IMR-90 (cell line): ENCODE measurements at regions not wholly inside any gene's neighbourhood (a gene's known extent, or its start where the extent isn't known, plus 50 kb on each side); places are given as distances from the start of the nearest gene placed in this dataset.

Experiments
- ATAC-seq: fragments of 200-7000 bp; cut with Tn5 transposase; 2 replicates; pipeline ENCODE4 v1.9.1; 2020; ENCODE audit warnings: low read depth, mild to moderate bottlenecking, moderate library complexity
- BruUV-seq: library from RNA; stranded (reverse); fragments of 400-500 nt; replicated peaks from 2 replicates; lab custom pipeline; 2021; lab: Mats Ljungman, UMichigan
- CTCF ChIA-PET: fragments of 300-600 bp; formaldehyde crosslinking; extraction: SDS; loops from one replicate; lab custom pipeline; 2021; ENCODE audit warnings: antibody characterized with exemption; lab: Yijun Ruan, JAX
- POLR2A ChIA-PET: fragments of 300-600 bp; sonication (Branson Sonifier 250); formaldehyde crosslinking; loops from one replicate; lab custom pipeline; 2022; ENCODE audit warnings: antibody characterized with exemption; ENCODE audit not compliant: unreplicated experiment; lab: Charles Lee
- DNase-seq: peaks from one replicate; pipeline ENCODE4 v3.0.0; 2013
- H2AFZ ChIP-seq: replicated peaks from 2 replicates; pipeline ENCODE3; 2013; ENCODE audit warnings: low read length, mild to moderate bottlenecking; ENCODE audit not compliant: poor library complexity
- H2AK5ac ChIP-seq: 2 replicates; pipeline ENCODE4 v1.6.1; 2013; ENCODE audit warnings: low read depth, low read length, inconsistent platforms
- H2AK9ac ChIP-seq: replicated peaks from 2 replicates; pipeline ENCODE3; 2013; ENCODE audit warnings: mild to moderate bottlenecking, low read depth, low read length, moderate library complexity; ENCODE audit not compliant: poor library complexity
- H2BK120ac ChIP-seq: 2 replicates; pipeline ENCODE4 v1.6.1; 2013; ENCODE audit warnings: low read depth, low read length, inconsistent platforms
- H2BK15ac ChIP-seq: 3 replicates; pipeline ENCODE4 v1.6.1; 2013; ENCODE audit warnings: low read depth, low read length, inconsistent platforms
- H2BK20ac ChIP-seq: 2 replicates; pipeline ENCODE4 v1.6.1; 2013; ENCODE audit warnings: low read depth, mild to moderate bottlenecking, inconsistent platforms, low read length, moderate library complexity
- H2BK5ac ChIP-seq: 2 replicates; pipeline ENCODE4 v1.6.1; 2013; ENCODE audit warnings: mild to moderate bottlenecking, low read depth, low read length, inconsistent platforms; ENCODE audit not compliant: poor library complexity, severe bottlenecking
- H3K14ac ChIP-seq: replicated peaks from 2 replicates; pipeline ENCODE4 v1.6.1; 2013; ENCODE audit warnings: low read depth, low read length, inconsistent platforms
- H3K18ac ChIP-seq: 2 replicates; pipeline ENCODE4 v1.6.1; 2013; ENCODE audit warnings: low read depth, low read length, control low read depth
- H3K23ac ChIP-seq: 2 replicates; pipeline ENCODE4 v1.6.1; 2013; ENCODE audit warnings: low read depth, low read length, inconsistent platforms
- H3K27ac ChIP-seq: 2 replicates; pipeline ENCODE4 v1.5.1; 2013; ENCODE audit warnings: mild to moderate bottlenecking, control low read depth, low read length; ENCODE audit not compliant: insufficient read depth
- H3K27me3 ChIP-seq: 2 replicates; pipeline ENCODE4 v1.6.1; 2013; ENCODE audit warnings: low read length; ENCODE audit not compliant: control insufficient read depth, insufficient read depth
- H3K36me3 ChIP-seq: 2 replicates; pipeline ENCODE4 v1.6.1; 2013; ENCODE audit warnings: low read length, mixed read lengths; ENCODE audit not compliant: control insufficient read depth, insufficient read depth
- H3K4ac ChIP-seq: 2 replicates; pipeline ENCODE4 v1.6.1; 2013; ENCODE audit warnings: low read depth, low read length, inconsistent platforms
- H3K4me1 ChIP-seq: 2 replicates; pipeline ENCODE4 v1.6.1; 2013; ENCODE audit warnings: low read length, mixed read lengths; ENCODE audit not compliant: control insufficient read depth, insufficient read depth
- H3K4me2 ChIP-seq: 2 replicates; pipeline ENCODE4 v1.6.1; 2013; ENCODE audit warnings: low read depth, mild to moderate bottlenecking, control low read depth, low read length, moderate library complexity
- H3K4me3 ChIP-seq: 2 replicates; pipeline ENCODE4 v1.5.1; 2013; ENCODE audit warnings: low read depth, mild to moderate bottlenecking, control low read depth, low read length, moderate library complexity; ENCODE audit not compliant: insufficient read depth
- H3K56ac ChIP-seq: 2 replicates; pipeline ENCODE4 v1.6.1; 2013; ENCODE audit warnings: low read length, inconsistent platforms; ENCODE audit not compliant: insufficient read depth; ENCODE audit errors: extremely low read depth
- H3K79me1 ChIP-seq, 2 experiments: 2 replicates each; pipeline ENCODE4 v1.6.1; 2013; ENCODE audit warnings: low read length in 2 of 2, inconsistent platforms in 1 of 2, low read depth in 1 of 2
- H3K9ac ChIP-seq: 2 replicates; pipeline ENCODE4 v1.6.1; 2013; ENCODE audit warnings: low read depth, low read length, control low read depth
- H3K9me1 ChIP-seq: 2 replicates; pipeline ENCODE4 v1.6.1; 2013; ENCODE audit warnings: low read length, inconsistent platforms; ENCODE audit not compliant: insufficient read depth
- H3K9me3 ChIP-seq: 2 replicates; pipeline ENCODE4 v1.6.1; 2013; ENCODE audit warnings: low read length; ENCODE audit not compliant: control insufficient read depth, insufficient read depth
- H4K20me1 ChIP-seq: 2 replicates; pipeline ENCODE4 v1.6.1; 2013; ENCODE audit warnings: low read length, inconsistent platforms; ENCODE audit not compliant: insufficient read depth
- H4K5ac ChIP-seq: 2 replicates; pipeline ENCODE4 v1.6.1; 2013; ENCODE audit warnings: mild to moderate bottlenecking, low read depth, low read length, control low read depth
- H4K8ac ChIP-seq, 2 experiments: 2 replicates each; pipeline ENCODE4 v1.6.1; 2013; ENCODE audit warnings: low read depth in 2 of 2, low read length in 2 of 2, control low read depth in 1 of 2, inconsistent platforms in 1 of 2
- H4K91ac ChIP-seq: 2 replicates; pipeline ENCODE4 v1.6.1; 2013; ENCODE audit warnings: low read depth, low read length, inconsistent platforms; ENCODE audit not compliant: insufficient read depth
- BHLHE40 ChIP-seq: fragments of 150-350 bp; IDR thresholded peaks from 2 replicates; pipeline ENCODE4 v1.6.1; 2016; ENCODE audit warnings: mild to moderate bottlenecking, low read depth, low read length
- CEBPB ChIP-seq: IDR thresholded peaks from 2 replicates; pipeline ENCODE4 v1.6.1; 2012; ENCODE audit warnings: low read depth, low read length, improper control_type of control experiment
- CHD1 ChIP-seq: IDR thresholded peaks from 2 replicates; pipeline ENCODE4 v1.6.1; 2012; ENCODE audit warnings: low read depth, low read length, improper control_type of control experiment
- FOS ChIP-seq: fragments of 150-350 bp; IDR thresholded peaks from 2 replicates; pipeline ENCODE4 v1.6.1; 2016; ENCODE audit warnings: low read depth, low read length
- MAFK ChIP-seq: IDR thresholded peaks from 2 replicates; pipeline ENCODE4 v1.6.1; 2012; ENCODE audit warnings: low read depth, low read length, improper control_type of control experiment
- MAZ ChIP-seq: IDR thresholded peaks from 2 replicates; pipeline ENCODE4 v1.6.1; 2012; ENCODE audit warnings: low read depth, mild to moderate bottlenecking, low read length, improper control_type of control experiment, moderate library complexity, borderline replicate concordance
- MXI1 ChIP-seq: IDR thresholded peaks from 2 replicates; pipeline ENCODE4 v1.6.1; 2012; ENCODE audit warnings: low read depth, mild to moderate bottlenecking, low read length, moderate library complexity, borderline replicate concordance
- NFE2L2 ChIP-seq: fragments of 150-350 bp; IDR thresholded peaks from 2 replicates; pipeline ENCODE4 v1.6.1; 2016; ENCODE audit warnings: low read depth, mild to moderate bottlenecking, low read length
- POLR2A ChIP-seq: IDR thresholded peaks from 2 replicates; pipeline ENCODE4 v1.6.1; 2012; ENCODE audit warnings: mild to moderate bottlenecking, low read depth, low read length
- RAD21 ChIP-seq: IDR thresholded peaks from 2 replicates; pipeline ENCODE4 v1.6.1; 2012; ENCODE audit warnings: low read length, improper control_type of control experiment
- RCOR1 ChIP-seq: IDR thresholded peaks from 2 replicates; pipeline ENCODE4 v1.6.1; 2012; ENCODE audit warnings: mild to moderate bottlenecking, low read length, improper control_type of control experiment; ENCODE audit not compliant: insufficient replicate concordance
- RFX5 ChIP-seq: IDR thresholded peaks from 2 replicates; pipeline ENCODE4 v1.8.0; 2012; ENCODE audit warnings: low read depth, mild to moderate bottlenecking, low read length, moderate library complexity
- SMC3 ChIP-seq: fragments of 150-350 bp; IDR thresholded peaks from 2 replicates; pipeline ENCODE4 v1.6.1; 2016; ENCODE audit warnings: low read depth, mild to moderate bottlenecking, antibody characterized with exemption, low read length, moderate library complexity
- WGBS, 2 experiments: methylation state at CpG; one replicate each; pipeline versions ENCODE4 v1.1.5 to v1.1.7; 2013; ENCODE audit warnings: missing lambda C conversion rate in 2 of 2; ENCODE audit not compliant: insufficient read length in 1 of 2; ENCODE audit errors: extremely low coverage in 2 of 2; 5-methylcytosine and 5-hydroxymethylcytosine counted together
- dilution Hi-C: fragments of 300-500 bp; cut with HindIII; formaldehyde crosslinking; loops from one replicate; pipeline ENCODE4 v1.14.3; 2018; ENCODE audit warnings: low sequenced_read_pairs; ENCODE audit not compliant: unreplicated experiment
- in situ Hi-C: fragments of 300-500 bp; cut with MboI; formaldehyde crosslinking; loops from 3 replicates; pipeline ENCODE4 v1.14.3; 2019; ENCODE audit warnings: low sequenced_read_pairs, inconsistent platforms, mixed read lengths
- intact Hi-C: fragments of 100-400 bp; cut with micrococcal nuclease; formaldehyde crosslinking; loops from 2 replicates; pipeline ENCODE4 v1.10.0; 2022
- TF ChIP-seq, protein P1 (sequence below): fragments of 150-350 bp; IDR thresholded peaks from 2 replicates; pipeline ENCODE4 v1.6.1; 2017; ENCODE audit warnings: mild to moderate bottlenecking, antibody characterized with exemption, low read length, low read depth
- TF ChIP-seq, protein P2 (sequence below): fragments of 150-350 bp; IDR thresholded peaks from 2 replicates; pipeline ENCODE4 v1.6.1; 2016; ENCODE audit warnings: low read depth, mild to moderate bottlenecking, low read length, moderate library complexity, borderline replicate concordance
- TF ChIP-seq, protein P3 (sequence below): conservative IDR thresholded peaks from 2 replicates; pipeline ENCODE4 v1.5.1; 2012; ENCODE audit warnings: mild to moderate bottlenecking, low read depth, low read length, improper control_type of control experiment

DNA sequence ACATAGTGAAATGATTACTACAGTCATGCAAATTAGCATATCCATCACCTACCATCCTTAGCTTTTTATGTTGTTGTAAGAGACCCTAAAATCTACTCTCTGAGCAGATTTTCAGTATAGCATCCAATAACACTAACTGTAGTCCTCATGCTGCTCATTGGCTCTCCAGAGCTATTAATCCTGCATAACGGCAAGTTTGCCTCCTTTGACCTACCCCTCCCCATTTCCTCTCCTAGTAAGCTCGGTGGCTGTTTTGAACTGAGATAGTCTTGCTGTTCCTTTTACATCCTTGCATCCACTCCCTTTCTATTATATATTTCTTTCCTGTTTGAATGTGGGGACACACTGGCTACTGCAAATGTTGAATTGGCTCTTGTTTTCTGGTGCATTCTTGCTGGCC, 481.5 kb downstream of the TSN start:
- Histone ChIP-seq H3K9me3 (no peaks in the 10 kb centered on the region), H3K9me1 (no peaks in the 10 kb centered on the region), H3K18ac (no peak overlapping the region), H3K4me1 (no peaks in the 10 kb centered on the region), H4K5ac (no peak overlapping the region), H3K9ac (no peak overlapping the region), H3K56ac (no peak overlapping the region), H3K14ac (no peak overlapping the region), H3K23ac (no peak overlapping the region), H3K4ac (no peak overlapping the region), H2AK5ac (no peak overlapping the region), H3K79me1 (no peaks in the 10 kb centered on the region), H2AK9ac (no peak overlapping the region), H3K27me3 (no peaks in the 10 kb centered on the region), H4K20me1 (no peaks in the 10 kb centered on the region), H3K4me3 (no peak overlapping the region), H2BK5ac (no peak overlapping the region), H3K27ac (no peak overlapping the region), H3K4me2 (no peak overlapping the region), H4K91ac (no peak overlapping the region), H2AFZ (no peak overlapping the region), H2BK20ac (no peak overlapping the region), H2BK15ac (no peak overlapping the region), H2BK120ac (no peak overlapping the region), H3K36me3 (no peaks in the 10 kb centered on the region), H4K8ac (no peak overlapping the region)
- ATAC-seq (no peak), DNase-seq (no peak)
- intact Hi-C loops (no loop called here), in situ Hi-C loops (no loop called here), dilution Hi-C loops (no loop called here)
- ChIA-PET POLR2A (no interaction called here), CTCF (no interaction called here)
- WGBS, 2 experiments = no CpG with 5 or more reads among the region's 2 CpGs
- TF ChIP-seq POLR2A = no peak
- no peak for TF ChIP-seq RCOR1
- no peak for TF ChIP-seq MAZ
- TF ChIP-seq MAFK = no peak
- TF ChIP-seq, protein P1, sequence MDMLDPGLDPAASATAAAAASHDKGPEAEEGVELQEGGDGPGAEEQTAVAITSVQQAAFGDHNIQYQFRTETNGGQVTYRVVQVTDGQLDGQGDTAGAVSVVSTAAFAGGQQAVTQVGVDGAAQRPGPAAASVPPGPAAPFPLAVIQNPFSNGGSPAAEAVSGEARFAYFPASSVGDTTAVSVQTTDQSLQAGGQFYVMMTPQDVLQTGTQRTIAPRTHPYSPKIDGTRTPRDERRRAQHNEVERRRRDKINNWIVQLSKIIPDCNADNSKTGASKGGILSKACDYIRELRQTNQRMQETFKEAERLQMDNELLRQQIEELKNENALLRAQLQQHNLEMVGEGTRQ = no peak
- TF ChIP-seq, protein P2, sequence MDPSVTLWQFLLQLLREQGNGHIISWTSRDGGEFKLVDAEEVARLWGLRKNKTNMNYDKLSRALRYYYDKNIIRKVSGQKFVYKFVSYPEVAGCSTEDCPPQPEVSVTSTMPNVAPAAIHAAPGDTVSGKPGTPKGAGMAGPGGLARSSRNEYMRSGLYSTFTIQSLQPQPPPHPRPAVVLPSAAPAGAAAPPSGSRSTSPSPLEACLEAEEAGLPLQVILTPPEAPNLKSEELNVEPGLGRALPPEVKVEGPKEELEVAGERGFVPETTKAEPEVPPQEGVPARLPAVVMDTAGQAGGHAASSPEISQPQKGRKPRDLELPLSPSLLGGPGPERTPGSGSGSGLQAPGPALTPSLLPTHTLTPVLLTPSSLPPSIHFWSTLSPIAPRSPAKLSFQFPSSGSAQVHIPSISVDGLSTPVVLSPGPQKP = no peak
- TF ChIP-seq, protein P3, sequence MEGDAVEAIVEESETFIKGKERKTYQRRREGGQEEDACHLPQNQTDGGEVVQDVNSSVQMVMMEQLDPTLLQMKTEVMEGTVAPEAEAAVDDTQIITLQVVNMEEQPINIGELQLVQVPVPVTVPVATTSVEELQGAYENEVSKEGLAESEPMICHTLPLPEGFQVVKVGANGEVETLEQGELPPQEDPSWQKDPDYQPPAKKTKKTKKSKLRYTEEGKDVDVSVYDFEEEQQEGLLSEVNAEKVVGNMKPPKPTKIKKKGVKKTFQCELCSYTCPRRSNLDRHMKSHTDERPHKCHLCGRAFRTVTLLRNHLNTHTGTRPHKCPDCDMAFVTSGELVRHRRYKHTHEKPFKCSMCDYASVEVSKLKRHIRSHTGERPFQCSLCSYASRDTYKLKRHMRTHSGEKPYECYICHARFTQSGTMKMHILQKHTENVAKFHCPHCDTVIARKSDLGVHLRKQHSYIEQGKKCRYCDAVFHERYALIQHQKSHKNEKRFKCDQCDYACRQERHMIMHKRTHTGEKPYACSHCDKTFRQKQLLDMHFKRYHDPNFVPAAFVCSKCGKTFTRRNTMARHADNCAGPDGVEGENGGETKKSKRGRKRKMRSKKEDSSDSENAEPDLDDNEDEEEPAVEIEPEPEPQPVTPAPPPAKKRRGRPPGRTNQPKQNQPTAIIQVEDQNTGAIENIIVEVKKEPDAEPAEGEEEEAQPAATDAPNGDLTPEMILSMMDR = no peak
- no peak for TF ChIP-seq FOS
- TF ChIP-seq BHLHE40 = no peak
- no peak for TF ChIP-seq NFE2L2
- no peak for TF ChIP-seq SMC3
- no peak for TF ChIP-seq RFX5
- TF ChIP-seq CHD1 = no peak
- no peak for TF ChIP-seq MXI1
- TF ChIP-seq RAD21 = no peak
- no peak for TF ChIP-seq CEBPB
- BruUV-seq = no TSS peak
